Thoracic aorta (tissue), 2 donors: ENCODE measurements at regions not wholly inside any gene's neighbourhood (a gene's known extent, or its start where the extent isn't known, plus 50 kb on each side); places are given as distances from the start of the nearest gene placed in this dataset.

Experiments used
- ATAC-seq: fragments of 150-250 bp; one replicate; pipeline ENCODE4 v1.8.0; 2017; ENCODE audit warnings: low read depth; ENCODE audit not compliant: insufficient number of reproducible peaks, low FRiP score
- DNase-seq: peaks from one replicate; pipeline ENCODE4 v3.0.0-alpha.2; 2020; ENCODE audit warnings: low spot score
- H3K27ac ChIP-seq, 2 donors: fragments of 200-600 bp; sonication (generic); 1 replicate in 1 of 2; 2 replicates in 1 of 2; pipeline ENCODE4 v1.5.1; 2016; ENCODE audit warnings: mild to moderate bottlenecking in 2 of 2, moderate library complexity in 2 of 2
- H3K27me3 ChIP-seq: fragments of 200-600 bp; sonication (generic); replicated peaks from 2 replicates; pipeline ENCODE4 v1.6.0; 2016; ENCODE audit warnings: mild to moderate bottlenecking; ENCODE audit not compliant: insufficient read depth
- H3K36me3 ChIP-seq: fragments of 200-600 bp; sonication (generic); one replicate; pipeline ENCODE4 v1.5.1; 2016
- H3K4me1 ChIP-seq, 2 donors: fragments of 200-600 bp; sonication (generic); 1 replicate in 1 of 2; 2 replicates in 1 of 2; pipeline versions ENCODE4 v1.5.1 to v1.6.0; 2016; ENCODE audit warnings: low read depth in 2 of 2, mild to moderate bottlenecking in 1 of 2; ENCODE audit not compliant: control insufficient read depth in 1 of 2
- H3K4me3 ChIP-seq: fragments of 200-600 bp; sonication (generic); 2 replicates; pipeline ENCODE4 v1.5.1; 2016; ENCODE audit warnings: mild to moderate bottlenecking
- H3K9me3 ChIP-seq: fragments of 200-600 bp; sonication (generic); 2 replicates; pipeline ENCODE4 v1.5.1; 2016
- TF ChIP-seq, protein P1 (sequence below): fragments of 200-600 bp; sonication (generic); IDR thresholded peaks from one replicate; pipeline ENCODE4 v1.5.1; 2019; ENCODE audit warnings: antibody characterized with exemption

DNA sequence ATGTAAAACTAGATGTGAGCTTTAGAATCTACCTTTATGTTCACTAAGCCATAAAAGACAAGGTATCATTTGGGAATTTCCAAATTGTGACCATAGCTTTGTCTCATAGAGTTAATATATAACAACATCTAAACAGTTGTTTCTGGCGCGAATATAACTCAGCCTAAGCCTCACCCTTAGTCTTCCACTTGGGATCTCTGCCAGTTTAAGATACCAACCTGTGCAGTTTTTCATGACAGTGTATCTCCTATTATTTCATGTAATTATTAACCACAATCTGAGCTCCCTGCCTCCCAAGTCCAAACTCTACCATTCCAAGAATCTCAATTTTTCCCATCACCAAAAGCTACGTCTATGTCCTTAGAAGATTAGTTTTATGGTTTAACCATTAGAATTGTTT is 572.5 kb upstream of the ISX start:
- H3K4me1 ChIP-seq, result no peaks in the 10 kb centered on the region
- H3K4me3 ChIP-seq, result no peak overlapping the region
- no peak overlapping the region for H3K27ac ChIP-seq
- ATAC-seq (no peak), DNase-seq (no peak)
- no peaks in the 10 kb centered on the region for H3K36me3 ChIP-seq
- TF ChIP-seq, protein P1, sequence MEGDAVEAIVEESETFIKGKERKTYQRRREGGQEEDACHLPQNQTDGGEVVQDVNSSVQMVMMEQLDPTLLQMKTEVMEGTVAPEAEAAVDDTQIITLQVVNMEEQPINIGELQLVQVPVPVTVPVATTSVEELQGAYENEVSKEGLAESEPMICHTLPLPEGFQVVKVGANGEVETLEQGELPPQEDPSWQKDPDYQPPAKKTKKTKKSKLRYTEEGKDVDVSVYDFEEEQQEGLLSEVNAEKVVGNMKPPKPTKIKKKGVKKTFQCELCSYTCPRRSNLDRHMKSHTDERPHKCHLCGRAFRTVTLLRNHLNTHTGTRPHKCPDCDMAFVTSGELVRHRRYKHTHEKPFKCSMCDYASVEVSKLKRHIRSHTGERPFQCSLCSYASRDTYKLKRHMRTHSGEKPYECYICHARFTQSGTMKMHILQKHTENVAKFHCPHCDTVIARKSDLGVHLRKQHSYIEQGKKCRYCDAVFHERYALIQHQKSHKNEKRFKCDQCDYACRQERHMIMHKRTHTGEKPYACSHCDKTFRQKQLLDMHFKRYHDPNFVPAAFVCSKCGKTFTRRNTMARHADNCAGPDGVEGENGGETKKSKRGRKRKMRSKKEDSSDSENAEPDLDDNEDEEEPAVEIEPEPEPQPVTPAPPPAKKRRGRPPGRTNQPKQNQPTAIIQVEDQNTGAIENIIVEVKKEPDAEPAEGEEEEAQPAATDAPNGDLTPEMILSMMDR, result no peak
- no peaks in the 10 kb centered on the region for H3K27me3 ChIP-seq
- no peaks in the 10 kb centered on the region for H3K9me3 ChIP-seq

DNA sequence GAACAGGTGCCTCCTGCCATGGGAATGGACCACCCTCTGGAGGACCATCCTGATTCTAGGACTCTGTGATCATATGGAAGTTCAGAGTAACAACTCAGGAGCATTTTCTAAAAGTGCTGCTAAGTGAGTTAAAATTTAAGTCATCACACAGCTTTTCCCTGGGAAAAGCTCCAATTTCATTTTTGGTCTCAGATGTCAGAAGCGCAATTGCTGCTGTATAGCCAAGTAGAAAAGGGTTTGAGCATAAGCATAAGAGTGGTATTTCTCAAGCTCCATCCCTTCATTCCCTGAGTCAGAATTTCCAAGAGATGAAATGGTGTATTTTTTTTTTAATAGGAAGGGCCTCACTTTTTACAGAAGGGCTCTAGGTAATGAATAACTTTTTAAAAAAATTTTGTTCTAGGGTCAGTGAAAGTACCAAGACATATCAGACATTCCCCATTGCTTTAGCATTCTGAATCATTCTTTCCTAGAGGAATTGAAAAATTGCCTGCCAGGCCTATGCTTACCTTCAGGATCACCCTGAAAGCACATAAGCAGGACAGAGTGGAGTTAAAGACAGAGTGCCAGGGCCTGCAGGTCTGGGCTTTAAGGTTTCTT is 564.5 kb upstream of the ISX start:
- Histone ChIP-seq H3K27ac (no peak overlapping the region), H3K4me3 (no peak overlapping the region), H3K27me3 (no peaks in the 10 kb centered on the region), H3K4me1 (no peaks in the 10 kb centered on the region), H3K36me3 (no peaks in the 10 kb centered on the region), H3K9me3 (no peaks in the 10 kb centered on the region)
- no peak for DNase-seq
- TF ChIP-seq, protein P1, result no peak
- no peak for ATAC-seq

DNA sequence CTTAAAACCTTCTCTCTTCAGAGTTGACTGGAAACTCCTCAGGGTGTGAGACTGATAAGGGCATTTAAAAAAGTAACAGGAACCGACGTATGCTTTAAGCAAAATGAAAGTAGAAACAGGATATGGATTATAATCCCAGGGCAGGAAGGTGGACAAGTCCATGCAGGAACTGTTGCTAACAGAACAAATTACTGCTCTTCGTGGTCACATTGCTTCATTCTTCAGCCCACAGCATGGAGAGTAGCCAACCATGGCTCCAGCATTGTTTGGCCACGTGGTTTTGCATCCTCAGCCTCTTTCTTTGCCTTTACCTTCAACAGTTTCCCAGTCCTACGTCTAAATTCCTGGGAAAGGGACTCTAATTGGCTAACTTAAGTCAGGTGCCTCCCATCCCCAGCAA is 563.1 kb upstream of the ISX start:
- no peak for ATAC-seq
- H3K4me3 ChIP-seq, result no peak overlapping the region
- TF ChIP-seq, protein P1, result no peak

DNA sequence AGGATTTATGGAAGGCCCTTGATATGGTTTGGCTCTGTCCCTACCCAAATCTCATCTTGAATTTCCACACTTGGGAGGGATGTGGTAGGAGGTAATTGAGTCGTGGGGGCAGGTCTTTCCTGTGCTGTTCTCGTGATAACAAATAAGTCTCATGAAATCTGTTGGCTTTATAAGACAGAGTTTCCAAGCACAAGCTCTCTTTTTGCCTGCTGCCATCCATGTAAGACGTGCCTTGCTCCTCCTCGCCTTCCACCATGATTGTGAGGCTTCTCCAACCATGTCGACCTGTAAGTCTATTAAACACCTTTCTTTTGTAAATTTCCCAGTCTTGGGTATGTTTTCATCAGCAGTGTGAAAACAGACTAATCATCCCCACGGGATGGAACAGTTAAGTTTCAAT is 557.2 kb upstream of the ISX start:
- ATAC-seq, result no peak
- Histone ChIP-seq H3K4me3 (no peak overlapping the region), H3K36me3 (no peaks in the 10 kb centered on the region), H3K27me3 (no peaks in the 10 kb centered on the region), H3K4me1 (no peaks in the 10 kb centered on the region), H3K9me3 (no peaks in the 10 kb centered on the region), H3K27ac (no peak overlapping the region)
- no peak for DNase-seq
- TF ChIP-seq, protein P1, result no peak

More for the DNA sequence above, 563.1 kb upstream of the ISX start:
- no peaks in the 10 kb centered on the region for H3K4me1 ChIP-seq
- H3K27ac ChIP-seq, result no peak overlapping the region
- no peak for DNase-seq
- no peaks in the 10 kb centered on the region for H3K9me3 ChIP-seq
- no peaks in the 10 kb centered on the region for H3K36me3 ChIP-seq
- H3K27me3 ChIP-seq, result no peaks in the 10 kb centered on the region

DNA sequence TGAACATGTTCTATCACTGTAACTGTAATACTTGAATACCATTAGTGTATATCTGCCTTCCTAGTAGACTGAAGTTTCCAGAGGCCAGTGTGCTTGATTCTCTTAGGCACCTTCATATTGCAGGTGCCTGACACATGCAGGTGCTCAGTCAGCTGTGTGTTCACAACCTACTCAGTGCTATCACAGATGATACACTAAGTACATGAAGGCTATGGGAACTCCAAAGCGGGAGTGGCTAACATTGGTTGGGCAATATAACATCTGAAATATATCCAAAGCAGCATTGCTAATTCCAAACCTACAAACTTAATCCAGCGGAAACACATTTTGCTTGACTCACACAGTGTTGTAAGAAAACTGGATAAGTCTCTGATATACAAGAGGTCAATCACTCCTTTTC is 539.3 kb upstream of the ISX start:
- H3K27me3 ChIP-seq, result no peaks in the 10 kb centered on the region
- no peak for ATAC-seq
- no peaks in the 10 kb centered on the region for H3K36me3 ChIP-seq
- H3K4me3 ChIP-seq, result no peak overlapping the region
- no peaks in the 10 kb centered on the region for H3K4me1 ChIP-seq
- H3K9me3 ChIP-seq, result no peaks in the 10 kb centered on the region
- no peak overlapping the region for H3K27ac ChIP-seq
- TF ChIP-seq, protein P1, result no peak
- no peak for DNase-seq
